ENCODE measurements at regions not wholly inside any gene's neighbourhood (a gene's known extent, or its start where the extent isn't known, plus 50 kb on each side); places are given as distances from the start of the nearest gene placed in this dataset.
"Not testable (repeated sequence)": the region's sequence is repeated elsewhere in the genome, so short reads cannot be mapped to it uniquely, and the experiment has no call there.

DNA sequence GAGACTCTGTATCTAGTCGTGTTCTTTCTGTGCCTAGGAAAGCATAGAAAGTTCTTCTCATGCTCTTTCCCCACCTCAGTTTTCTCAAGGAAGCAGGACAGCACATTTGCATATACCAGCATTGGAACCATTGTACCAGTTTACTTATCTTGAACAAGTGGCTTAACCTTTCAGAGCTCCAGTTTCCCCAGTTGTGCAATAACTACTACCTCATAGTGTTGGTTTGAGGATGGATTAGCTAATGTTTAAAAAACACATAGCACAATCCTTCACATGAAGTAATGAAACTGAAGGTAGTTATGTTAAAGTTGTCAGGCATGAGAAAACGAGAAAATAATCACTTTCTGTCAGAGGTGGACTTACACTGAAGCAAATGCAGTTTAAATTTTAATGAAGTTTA lies 92.2 kb upstream of the H2AZ1 start:
- no peak for DNase-seq (ENCODE audit: low read depth in 3 of 3, low spot score in 2 of 3)

DNA sequence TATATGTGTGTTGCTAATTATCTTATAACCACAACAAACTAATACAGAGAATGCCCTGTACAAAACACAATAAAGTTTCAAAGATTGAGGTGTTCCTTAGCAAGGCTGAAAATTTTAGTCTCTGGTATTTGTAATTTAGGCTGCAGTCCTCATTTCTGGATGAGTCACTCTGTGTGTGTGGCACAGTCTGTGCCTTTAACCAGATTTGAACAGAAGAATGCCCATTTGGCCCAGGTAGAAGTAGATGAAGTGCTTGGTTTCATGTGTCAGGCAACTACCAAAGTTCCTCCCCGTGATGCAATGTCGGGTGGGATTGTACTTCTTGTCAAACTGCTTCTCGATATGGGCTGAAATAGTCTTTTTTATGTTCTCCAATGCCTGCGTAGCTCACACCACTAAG lies 91.6 kb upstream of the H2AZ1 start:
- no peak for DNase-seq (ENCODE audit: low read depth in 3 of 3, low spot score in 2 of 3)

DNA sequence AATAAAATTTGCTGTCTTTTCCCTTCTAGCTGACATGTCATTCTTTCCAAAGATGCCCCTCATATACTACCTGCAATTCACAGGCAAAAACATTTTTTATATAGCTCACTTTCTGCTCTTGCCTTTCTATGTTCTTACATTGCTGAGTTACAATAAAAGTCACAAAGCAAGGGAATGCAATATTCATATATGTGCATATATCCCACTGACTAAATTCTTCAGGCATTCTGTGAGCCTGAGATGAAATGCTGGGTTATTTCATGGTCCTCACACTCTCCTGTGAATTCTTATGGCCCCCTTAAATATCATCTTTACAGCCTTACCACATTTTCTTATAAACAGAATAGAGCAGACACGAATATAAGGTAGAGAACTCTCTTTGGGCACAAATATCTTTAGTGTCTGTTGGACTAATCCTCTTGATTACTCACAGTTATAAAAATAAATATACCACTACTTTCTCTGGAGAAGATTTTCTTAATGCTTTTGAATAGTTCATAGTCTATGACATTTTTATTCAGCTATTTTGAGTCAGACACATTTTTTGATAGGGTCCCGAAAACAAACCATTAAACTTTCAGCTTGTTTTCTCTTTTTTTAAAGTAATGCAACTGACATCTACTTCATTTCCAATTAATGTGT lies 84.1 kb upstream of the H2AZ1 start:
- no peak for DNase-seq (ENCODE audit: low read depth in 3 of 3, low spot score in 2 of 3)

DNA sequence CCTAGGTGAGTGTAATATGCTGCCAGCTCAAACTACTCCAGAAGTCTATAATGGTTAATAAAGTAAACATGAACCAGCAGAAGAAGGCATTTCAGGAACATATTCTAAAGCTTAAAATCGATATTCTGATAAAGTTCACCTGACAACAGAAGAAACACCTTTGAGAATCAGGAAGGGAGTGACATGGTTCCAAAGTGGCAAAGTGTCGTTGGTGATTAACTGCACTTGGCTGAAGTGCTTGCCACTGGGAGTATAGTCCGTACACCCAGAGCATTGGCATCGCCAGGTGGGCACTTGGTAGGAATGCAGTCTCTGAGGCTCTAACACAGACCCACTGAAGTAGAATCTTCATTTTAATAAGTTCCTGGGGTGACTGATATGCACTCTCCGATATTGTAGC lies 76.0 kb upstream of the H2AZ1 start:
- no peak for DNase-seq (ENCODE audit: low read depth in 3 of 3, low spot score in 2 of 3)

DNA sequence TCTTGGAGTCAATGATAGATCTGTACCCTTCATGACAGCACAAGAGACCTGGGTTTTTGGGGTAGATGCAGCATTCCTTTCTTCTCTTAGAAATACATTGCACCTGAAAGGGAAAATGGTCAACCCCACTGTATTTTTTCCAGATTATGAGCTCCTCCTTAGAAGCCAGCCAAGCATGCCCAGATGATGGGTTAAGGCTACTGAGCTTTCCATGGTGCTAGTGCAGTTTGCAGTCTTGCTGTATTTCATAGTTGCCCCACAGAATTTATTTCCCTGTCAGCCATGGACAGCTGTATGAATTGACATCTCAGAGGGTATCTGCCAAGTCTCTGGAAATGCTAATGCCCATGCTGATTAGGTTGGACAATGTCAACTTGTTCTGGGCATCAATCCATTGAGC lies 73.7 kb upstream of the H2AZ1 start:
- no peak for DNase-seq (ENCODE audit: low read depth in 3 of 3, low spot score in 2 of 3)

DNA sequence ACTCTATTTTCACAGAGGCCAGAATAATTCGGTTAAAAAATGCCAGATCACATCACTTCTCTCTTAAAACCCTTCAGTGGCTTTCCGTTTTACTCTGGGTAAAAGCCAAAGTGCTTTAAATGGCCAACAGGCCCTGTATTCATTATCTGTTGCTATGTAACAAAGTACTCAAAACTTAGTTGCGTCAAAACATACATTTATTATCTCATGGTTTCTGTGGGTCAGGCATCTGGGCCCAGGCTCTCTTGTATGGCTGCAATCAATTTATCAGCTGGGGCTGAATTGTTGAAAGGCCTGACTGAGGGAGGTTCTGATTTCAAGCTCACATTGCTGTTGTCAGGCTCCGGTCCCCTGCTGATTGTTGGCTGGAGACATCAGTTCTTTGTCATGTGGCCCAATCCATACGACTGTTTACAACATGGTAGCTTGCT lies 72.7 kb upstream of the H2AZ1 start:
- no peak for DNase-seq (ENCODE audit: low read depth in 3 of 3, low spot score in 2 of 3)

DNA sequence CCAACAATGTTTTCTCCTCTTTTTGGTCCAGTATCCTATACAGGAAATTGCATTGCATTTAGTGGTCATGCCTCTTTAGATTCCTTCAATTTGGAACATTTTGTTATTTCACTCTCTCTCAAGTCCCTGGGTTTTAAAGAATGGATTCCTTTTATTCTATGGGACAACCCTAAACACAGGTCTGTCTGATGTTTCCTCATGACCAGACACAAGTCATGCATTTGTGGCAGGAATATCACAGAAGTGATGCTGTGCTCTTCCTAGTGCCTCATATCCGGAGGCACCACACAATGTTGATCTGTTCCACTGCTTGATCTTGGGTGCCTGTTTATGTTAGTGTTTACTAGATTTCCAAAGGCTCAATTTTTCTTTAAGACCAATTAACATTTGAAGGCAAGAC lies 69.7 kb upstream of the H2AZ1 start:
- DNase-seq (ENCODE audit: low read depth in 3 of 3, low spot score in 2 of 3) = no peak

DNA sequence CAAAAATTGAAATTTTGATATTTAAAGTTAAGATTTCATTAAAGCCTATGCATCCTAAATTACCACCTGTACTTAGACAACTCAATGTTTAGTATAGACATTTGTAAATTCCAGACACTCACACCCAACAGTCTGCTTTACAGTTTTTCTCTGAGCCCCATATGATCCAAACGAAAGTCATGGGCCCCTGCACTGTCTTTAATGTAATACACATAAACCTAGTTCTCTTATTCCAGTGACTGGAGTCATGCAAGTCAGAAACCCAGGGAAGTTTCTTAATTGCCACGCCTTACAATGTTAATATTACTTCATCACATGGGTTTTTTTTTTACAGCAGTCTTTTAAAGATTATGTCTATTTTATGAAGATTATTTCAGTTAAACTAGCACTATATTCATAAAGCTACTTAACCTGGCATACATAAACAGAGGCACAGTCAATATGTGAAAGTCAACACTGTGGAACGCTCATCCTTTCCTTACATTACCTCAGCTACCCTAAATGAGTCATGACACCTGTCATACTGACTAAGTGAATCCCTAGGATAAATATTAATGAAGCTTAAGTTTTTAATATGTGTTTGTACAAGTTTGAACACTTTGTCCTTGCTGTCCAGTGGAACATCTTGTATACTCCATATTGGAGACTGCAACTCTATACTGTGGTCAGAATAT lies 67.7 kb upstream of the H2AZ1 start:
- DNase-seq (ENCODE audit: low read depth in 3 of 3, low spot score in 2 of 3) = no peak

DNA sequence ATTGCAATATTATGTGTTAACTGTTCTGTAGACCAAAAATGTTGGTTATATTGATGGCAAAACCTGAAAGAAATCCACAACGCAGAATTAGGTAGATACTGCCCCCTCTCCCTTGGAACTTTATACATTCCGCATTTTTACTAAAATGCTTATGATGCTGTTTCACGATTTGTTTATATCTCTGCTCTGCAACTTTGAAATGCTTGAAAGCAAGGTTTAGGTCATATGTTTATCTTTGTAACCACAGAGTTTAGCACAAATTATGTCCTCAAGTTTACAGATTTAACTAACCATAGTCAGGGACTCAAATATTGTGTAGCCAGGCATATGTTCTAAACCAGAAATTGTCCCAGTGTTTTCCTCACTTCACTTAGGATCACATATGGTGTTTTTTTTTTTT lies 66.1 kb upstream of the H2AZ1 start:
- DNase-seq (ENCODE audit: low read depth in 3 of 3, low spot score in 2 of 3) = no peak

DNA sequence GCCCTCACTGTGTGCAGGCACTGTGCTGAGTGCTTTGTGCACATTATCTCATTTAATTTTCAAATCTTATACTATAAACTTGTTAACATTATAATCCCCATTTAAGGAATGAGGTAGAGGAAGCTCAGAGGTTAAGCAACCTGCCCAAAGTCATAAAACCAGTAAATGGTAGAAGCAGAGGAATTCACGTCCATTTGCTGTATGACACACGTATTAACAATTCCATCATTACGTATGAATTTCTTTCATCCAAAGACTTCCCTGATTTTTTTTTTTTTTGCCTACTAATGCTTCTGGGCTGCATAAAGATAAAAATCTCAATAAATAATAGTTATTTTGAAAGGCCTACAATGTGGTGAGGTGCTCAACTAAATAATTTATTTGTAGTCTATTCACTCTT lies 64.5 kb upstream of the H2AZ1 start:
- DNase-seq (ENCODE audit: low read depth in 3 of 3, low spot score in 2 of 3) = no peak

DNA sequence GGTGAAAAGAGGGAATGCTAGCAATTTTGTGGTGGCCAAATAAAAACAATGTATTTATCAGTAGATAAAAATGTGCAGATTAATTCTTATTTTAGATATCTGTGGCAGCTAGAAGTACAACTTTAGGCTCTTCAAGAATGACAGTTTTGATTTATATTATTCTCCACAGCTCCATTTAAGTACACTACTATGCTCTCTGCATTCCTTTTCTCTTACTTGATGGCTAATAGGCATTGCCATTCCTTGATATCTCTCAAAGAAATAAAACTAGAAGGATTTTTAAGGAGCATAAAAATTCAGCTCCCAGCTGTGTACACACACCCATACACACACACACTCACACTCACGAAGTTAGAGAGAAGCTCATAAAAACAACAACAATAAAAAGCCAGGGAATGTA lies 59.4 kb upstream of the H2AZ1 start:
- no peak for DNase-seq (ENCODE audit: low read depth in 3 of 3, low spot score in 2 of 3)

DNA sequence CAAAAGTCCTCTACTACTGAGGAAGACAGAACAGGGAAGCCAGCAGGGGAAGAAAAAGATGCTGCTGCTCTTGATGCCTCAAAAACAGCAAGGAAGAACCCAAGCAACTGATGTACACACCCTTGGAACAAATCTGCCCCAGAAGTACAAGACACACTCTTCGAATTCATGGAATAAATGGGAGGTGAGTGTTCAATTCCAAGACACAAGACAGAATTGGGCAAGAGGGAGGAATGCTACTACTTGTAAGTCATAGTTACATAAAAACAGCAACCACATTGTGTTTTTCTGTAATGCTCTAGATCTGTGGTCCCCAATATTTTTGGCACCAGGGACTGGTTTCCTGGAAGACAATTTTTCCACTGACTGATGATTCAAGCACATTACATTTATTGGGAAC lies 58.0 kb upstream of the H2AZ1 start:
- no peak for DNase-seq (ENCODE audit: low read depth in 3 of 3, low spot score in 2 of 3)

DNA sequence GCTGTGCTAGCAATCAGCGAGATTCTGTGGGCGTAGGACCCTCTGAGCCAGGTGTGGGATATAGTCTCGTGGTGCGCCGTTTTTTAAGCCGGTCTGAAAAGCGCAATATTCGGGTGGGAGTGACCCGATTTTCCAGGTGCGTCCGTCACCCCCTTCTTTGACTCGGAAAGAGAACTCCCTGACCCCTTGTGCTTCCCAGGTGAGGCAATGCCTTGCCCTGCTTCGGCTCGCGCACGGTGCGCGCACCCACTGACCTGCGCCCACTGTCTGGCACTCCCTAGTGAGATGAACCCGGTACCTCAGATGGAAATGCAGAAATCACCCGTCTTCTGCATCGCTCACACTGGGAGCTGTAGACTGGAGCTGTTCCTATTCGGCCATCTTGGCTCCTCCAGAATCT lies 56.1 kb upstream of the H2AZ1 start:
- DNase-seq (ENCODE audit: low read depth in 3 of 3, low spot score in 2 of 3) = not testable (repeated sequence)

Data from right renal cortex interstitium (tissue), 3 donors.